ENCODE measurements at regions not wholly inside any gene's neighbourhood (a gene's known extent, or its start where the extent isn't known, plus 50 kb on each side); places are given as distances from the start of the nearest gene placed in this dataset.

- TF ChIP-seq ZSCAN5A (tag by site-specific recombination; IDR thresholded peaks at IDR 0.05) (no peak), ZNF677 (tag by site-specific recombination; IDR thresholded peaks at IDR 0.05) (no peak), CTCF (tag by site-specific recombination; IDR thresholded peaks at IDR 0.05) (no peak), WT1 (tag by site-specific recombination; IDR thresholded peaks at IDR 0.05) (no peak), YY1 (tag by site-specific recombination; IDR thresholded peaks at IDR 0.05) (no peak), RBAK (tag by site-specific recombination; IDR thresholded peaks at IDR 0.05) (no peak), ZNF138 (tag by site-specific recombination; IDR thresholded peaks at IDR 0.05; ENCODE audit: borderline replicate concordance) (no peak), ZNF324 (tag by site-specific recombination; IDR thresholded peaks at IDR 0.05) (no peak)
Measured at GRCh38 chr2:105545730-105546627, 147.1 kb upstream of the FHL2 start.
